Transverse colon (tissue), 4 donors: ENCODE measurements at regions not wholly inside any gene's neighbourhood (a gene's known extent, or its start where the extent isn't known, plus 50 kb on each side); places are given as distances from the start of the nearest gene placed in this dataset.

Experiments used
- CTCF ChIP-seq, 5 experiments: fragments of 200-600 bp in 3 of 5; fragments of 450-650 bp in 2 of 5; sonication (generic) in 3 of 5; IDR thresholded peaks; 1 replicate in 2 of 5; 2 replicates in 3 of 5; pipeline ENCODE4 v1.5.1; 2016 to 2017; ENCODE audit warnings: antibody characterized with exemption in 5 of 5, inconsistent platforms in 3 of 5, mild to moderate bottlenecking in 2 of 5, moderate library complexity in 1 of 5
- EP300 ChIP-seq: sonication (generic); formaldehyde crosslinking; IDR thresholded peaks from one replicate; pipeline ENCODE4 v1.6.1; 2017; ENCODE audit warnings: antibody characterized with exemption, low read depth
- POLR2A ChIP-seq: fragments of 450-650 bp; IDR thresholded peaks from one replicate; pipeline ENCODE4 v1.6.1; 2016; ENCODE audit warnings: antibody characterized with exemption, mild to moderate bottlenecking, moderate library complexity
- POLR2AphosphoS5 ChIP-seq, 3 donors: sonication (generic); formaldehyde crosslinking; IDR thresholded peaks; one replicate each; pipeline ENCODE4 v1.6.1; 2016; ENCODE audit warnings: antibody characterized with exemption in 3 of 3

- TF ChIP-seq EP300: no peak
- no peak for TF ChIP-seq CTCF (IDR thresholded peaks at IDR 0.05)
- TF ChIP-seq POLR2A: no peak
- TF ChIP-seq POLR2AphosphoS5 (IDR thresholded peaks at IDR 0.05): no peak
These were observed 1204.0 kb downstream of the DSC3 start for GRCh38 chr18:29838556-29838955.
